Liver (tissue), 7 donors: ENCODE measurements at regions not wholly inside any gene's neighbourhood (a gene's known extent, or its start where the extent isn't known, plus 50 kb on each side); places are given as distances from the start of the nearest gene placed in this dataset.
"Not testable (repeated sequence)": the region's sequence is repeated elsewhere in the genome, so short reads cannot be mapped to it uniquely, and the experiment has no call there.

Experiments used
- DNase-seq: peaks from one replicate; pipeline ENCODE4 v3.0.0-alpha.2; 2017; ENCODE audit warnings: low spot score
- H3K27ac ChIP-seq, 2 donors: one replicate each; pipeline ENCODE4 v1.7.0; 2013; ENCODE audit warnings: inconsistent platforms in 2 of 2, low read length in 2 of 2, control low read depth in 1 of 2, low read depth in 1 of 2, mild to moderate bottlenecking in 1 of 2
- H3K27me3 ChIP-seq, 4 donors: one replicate each; pipeline versions ENCODE4 v1.6.1 to v1.7.0; 2013; ENCODE audit warnings: low read length in 3 of 4, inconsistent platforms in 1 of 4, mild to moderate bottlenecking in 1 of 4, moderate library complexity in 1 of 4; ENCODE audit not compliant: control insufficient read depth in 4 of 4, insufficient read depth in 4 of 4
- H3K36me3 ChIP-seq, 4 donors: one replicate each; pipeline versions ENCODE4 v1.6.1 to v1.7.0; 2013; ENCODE audit warnings: low read length in 3 of 4, mild to moderate bottlenecking in 3 of 4, low read depth in 1 of 4, moderate library complexity in 1 of 4; ENCODE audit not compliant: control insufficient read depth in 4 of 4, insufficient read depth in 3 of 4
- H3K4me1 ChIP-seq, 4 donors: one replicate each; pipeline versions ENCODE4 v1.6.1 to v1.7.0; 2013; ENCODE audit warnings: low read length in 3 of 4, mild to moderate bottlenecking in 3 of 4, moderate library complexity in 1 of 4; ENCODE audit not compliant: control insufficient read depth in 4 of 4, insufficient read depth in 4 of 4
- H3K4me3 ChIP-seq, 3 donors: one replicate each; pipeline versions ENCODE4 v1.6.1 to v1.7.0; 2013; ENCODE audit warnings: low read length in 3 of 3, control low read depth in 1 of 3, low read depth in 1 of 3, mild to moderate bottlenecking in 1 of 3
- H3K9ac ChIP-seq, 2 donors: one replicate each; pipeline ENCODE4 v1.7.0; 2013; ENCODE audit warnings: low read length in 2 of 2, mild to moderate bottlenecking in 2 of 2, moderate library complexity in 2 of 2, control low read depth in 1 of 2, low read depth in 1 of 2
- H3K9me3 ChIP-seq, 4 donors: one replicate each; pipeline versions ENCODE4 v1.6.1 to v1.7.0; 2013; ENCODE audit warnings: low read length in 3 of 4; ENCODE audit not compliant: control insufficient read depth in 4 of 4
- FOXA1 ChIP-seq: IDR thresholded peaks from 2 replicates; pipeline ENCODE4 v1.6.1; 2016; ENCODE audit warnings: antibody characterized with exemption
- FOXA2 ChIP-seq: IDR thresholded peaks from 2 replicates; pipeline ENCODE4 v1.6.1; 2016; ENCODE audit warnings: antibody characterized with exemption
- GABPA ChIP-seq, 2 donors: IDR thresholded peaks in 1 of 2; conservative IDR thresholded peaks in 1 of 2; 2 replicates each; pipeline ENCODE4 v1.6.1; 2016; ENCODE audit warnings: antibody characterized with exemption in 2 of 2, mild to moderate bottlenecking in 1 of 2, moderate library complexity in 1 of 2
- HNF4A ChIP-seq, 2 donors: conservative IDR thresholded peaks; 2 replicates each; pipeline ENCODE4 v1.6.1; 2016; ENCODE audit warnings: antibody characterized with exemption in 2 of 2, mild to moderate bottlenecking in 2 of 2
- JUND ChIP-seq, 2 donors: IDR thresholded peaks; 2 replicates each; pipeline ENCODE4 v1.6.1; 2016; ENCODE audit warnings: antibody characterized with exemption in 2 of 2
- NR2F2 ChIP-seq: IDR thresholded peaks from 2 replicates; pipeline ENCODE4 v1.6.1; 2016; ENCODE audit warnings: antibody characterized with exemption
- RXRA ChIP-seq, 2 donors: IDR thresholded peaks; 2 replicates each; pipeline ENCODE4 v1.6.1; 2017 to 2018; ENCODE audit warnings: antibody characterized with exemption in 2 of 2, mild to moderate bottlenecking in 1 of 2
- SP1 ChIP-seq: IDR thresholded peaks from 2 replicates; pipeline ENCODE4 v1.6.1; 2018; ENCODE audit warnings: antibody characterized with exemption, mild to moderate bottlenecking
- YY1 ChIP-seq: IDR thresholded peaks from 2 replicates; pipeline ENCODE4 v1.6.1; 2016; ENCODE audit warnings: antibody characterized with exemption, mild to moderate bottlenecking
- WGBS: extraction: QIAGEN DNeasy Blood & Tissue Kit; methylation state at CpG from one replicate; pipeline ENCODE4 v1.1.7; 2013; 5-methylcytosine and 5-hydroxymethylcytosine counted together
- TF ChIP-seq, protein P1 (sequence below): IDR thresholded peaks from 2 replicates; pipeline ENCODE4 v1.6.1; 2016; ENCODE audit warnings: antibody characterized with exemption
- TF ChIP-seq, protein P2 (sequence below): IDR thresholded peaks from 2 replicates; pipeline ENCODE4 v1.6.1; 2016; ENCODE audit warnings: antibody characterized with exemption
- TF ChIP-seq, protein P3 (sequence below): IDR thresholded peaks from 2 replicates; pipeline ENCODE4 v1.6.1; 2016; ENCODE audit warnings: antibody characterized with exemption
- donor health status: healthy.
- donor health status: healthy.
- donor health status: healthy.
- donor health status: healthy.

DNA sequence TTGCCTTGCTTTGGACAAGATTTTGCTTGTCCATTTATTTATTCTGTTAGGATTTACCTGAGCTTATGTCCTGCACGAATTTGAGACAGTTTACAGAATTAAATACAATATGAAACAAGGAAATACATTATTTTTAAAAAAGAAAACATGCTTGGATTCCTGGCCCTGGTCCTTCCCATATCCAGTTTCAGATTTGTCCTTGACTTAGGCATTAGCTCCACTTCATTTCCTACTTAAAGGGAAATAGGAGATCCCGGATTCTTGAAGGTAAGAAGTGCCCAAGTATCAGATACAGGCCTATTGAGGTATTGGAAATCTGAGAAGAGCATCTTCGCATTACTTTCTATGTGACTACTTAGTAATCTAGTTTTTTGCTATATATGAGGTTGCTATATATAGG is 672.0 kb downstream of the SI start (continued):
- TF ChIP-seq, protein P1, sequence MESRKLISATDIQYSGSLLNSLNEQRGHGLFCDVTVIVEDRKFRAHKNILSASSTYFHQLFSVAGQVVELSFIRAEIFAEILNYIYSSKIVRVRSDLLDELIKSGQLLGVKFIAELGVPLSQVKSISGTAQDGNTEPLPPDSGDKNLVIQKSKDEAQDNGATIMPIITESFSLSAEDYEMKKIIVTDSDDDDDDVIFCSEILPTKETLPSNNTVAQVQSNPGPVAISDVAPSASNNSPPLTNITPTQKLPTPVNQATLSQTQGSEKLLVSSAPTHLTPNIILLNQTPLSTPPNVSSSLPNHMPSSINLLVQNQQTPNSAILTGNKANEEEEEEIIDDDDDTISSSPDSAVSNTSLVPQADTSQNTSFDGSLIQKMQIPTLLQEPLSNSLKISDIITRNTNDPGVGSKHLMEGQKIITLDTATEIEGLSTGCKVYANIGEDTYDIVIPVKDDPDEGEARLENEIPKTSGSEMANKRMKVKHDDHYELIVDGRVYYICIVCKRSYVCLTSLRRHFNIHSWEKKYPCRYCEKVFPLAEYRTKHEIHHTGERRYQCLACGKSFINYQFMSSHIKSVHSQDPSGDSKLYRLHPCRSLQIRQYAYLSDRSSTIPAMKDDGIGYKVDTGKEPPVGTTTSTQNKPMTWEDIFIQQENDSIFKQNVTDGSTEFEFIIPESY, result no peak
- TF ChIP-seq SP1 (no peak), FOXA1 (no peak), HNF4A (conservative IDR thresholded peaks at IDR 0.05) (no peak)

DNA sequence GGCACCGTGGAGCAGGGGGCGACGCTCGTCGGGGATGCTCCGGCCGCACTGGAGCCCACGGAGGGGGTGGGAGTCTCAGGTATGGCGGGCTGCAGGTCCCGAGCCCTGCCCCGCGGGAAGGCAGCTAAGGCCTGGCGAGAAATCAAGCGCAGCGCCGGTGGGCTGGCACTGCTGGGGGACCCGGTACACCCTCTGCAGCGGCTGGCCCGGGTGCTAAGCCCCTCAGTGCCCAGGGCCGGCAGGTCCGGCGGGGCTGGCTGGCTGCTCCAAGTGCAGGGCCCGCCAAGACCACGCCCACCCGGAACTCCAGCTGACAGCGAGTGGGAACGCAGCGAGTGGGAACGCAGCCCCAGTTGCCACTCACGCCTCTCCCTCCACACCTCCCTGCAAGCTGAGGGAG is 676.4 kb downstream of the SI start:
- Histone ChIP-seq H3K27me3 (no peaks in the 10 kb centered on the region), H3K9ac (no peak overlapping the region), H3K4me3 (no peak overlapping the region), H3K36me3 (no peaks in the 10 kb centered on the region), H3K9me3 (no peaks in the 10 kb centered on the region), H3K4me1 (no peaks in the 10 kb centered on the region), H3K27ac (no peak overlapping the region)
- 90% methylated on average over 30 of the region's 30 CpGs for WGBS
- TF ChIP-seq RXRA (IDR thresholded peaks at IDR 0.05) (no peak), FOXA2 (no peak)
- TF ChIP-seq, protein P2, sequence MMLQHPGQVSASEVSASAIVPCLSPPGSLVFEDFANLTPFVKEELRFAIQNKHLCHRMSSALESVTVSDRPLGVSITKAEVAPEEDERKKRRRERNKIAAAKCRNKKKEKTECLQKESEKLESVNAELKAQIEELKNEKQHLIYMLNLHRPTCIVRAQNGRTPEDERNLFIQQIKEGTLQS, result no peak
- DNase-seq, result no peak

DNA sequence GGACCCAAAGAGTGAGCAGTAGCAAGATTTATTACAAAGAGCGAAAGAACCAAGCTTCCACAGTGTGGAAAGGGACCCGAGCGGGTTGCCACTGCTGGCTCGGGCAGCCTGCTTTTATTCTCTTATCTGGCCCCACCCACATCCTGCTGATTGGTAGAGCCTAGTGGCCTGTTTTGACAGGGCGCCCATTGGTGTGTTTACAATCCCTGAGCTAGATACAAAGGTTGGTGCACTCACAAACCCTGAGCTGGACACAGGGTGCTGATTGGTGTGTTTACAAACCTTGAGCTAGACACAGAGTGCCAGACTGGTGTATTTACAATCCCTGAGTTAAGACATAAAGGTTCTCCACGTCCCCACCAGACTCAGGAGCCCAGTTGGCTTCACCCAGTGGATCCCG is 676.9 kb downstream of the SI start:
- H3K4me3 ChIP-seq, H3K9ac ChIP-seq, H3K4me1 ChIP-seq, H3K27me3 ChIP-seq, H3K36me3 ChIP-seq, H3K27ac ChIP-seq, DNase-seq, H3K9me3 ChIP-seq: not testable (repeated sequence)
- WGBS, result 80% methylated on average over 7 of the region's 7 CpGs

DNA sequence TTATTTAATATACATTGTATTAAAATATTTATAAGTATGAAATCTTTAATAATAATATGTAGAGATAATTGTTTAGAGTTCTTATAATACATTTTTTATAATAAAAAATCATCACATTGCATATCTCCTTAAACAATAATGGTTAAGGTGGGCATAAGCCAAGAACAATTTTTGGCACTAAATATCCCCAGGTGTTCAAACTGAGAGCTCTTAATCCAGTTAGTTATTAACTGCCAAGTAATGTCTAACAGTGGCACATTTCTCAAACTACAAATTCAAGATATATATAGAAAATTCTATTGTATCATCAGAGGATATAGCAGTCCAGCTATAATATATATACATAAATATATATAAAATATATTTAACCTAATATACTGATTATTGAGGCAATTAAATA is 680.8 kb downstream of the SI start:
- TF ChIP-seq NR2F2, result no peak
- TF ChIP-seq, protein P1, result no peak
- TF ChIP-seq, protein P3, sequence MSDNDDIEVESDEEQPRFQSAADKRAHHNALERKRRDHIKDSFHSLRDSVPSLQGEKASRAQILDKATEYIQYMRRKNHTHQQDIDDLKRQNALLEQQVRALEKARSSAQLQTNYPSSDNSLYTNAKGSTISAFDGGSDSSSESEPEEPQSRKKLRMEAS, result no peak
- TF ChIP-seq GABPA (IDR thresholded peaks at IDR 0.05 in 1 of 2, conservative IDR thresholded peaks at IDR 0.05 in 1 of 2), result no peak
- no peak for TF ChIP-seq YY1
- TF ChIP-seq, protein P2, result no peak
- no peak for TF ChIP-seq JUND (IDR thresholded peaks at IDR 0.05)
- no peak for TF ChIP-seq HNF4A (conservative IDR thresholded peaks at IDR 0.05)
- TF ChIP-seq SP1, result no peak
- H3K9ac ChIP-seq, result no peak overlapping the region
- H3K4me3 ChIP-seq, result no peak overlapping the region
- no peaks in the 10 kb centered on the region for H3K9me3 ChIP-seq
- H3K4me1 ChIP-seq, result no peaks in the 10 kb centered on the region
- no peaks in the 10 kb centered on the region for H3K36me3 ChIP-seq
- H3K27me3 ChIP-seq, result no peaks in the 10 kb centered on the region
- DNase-seq, result no peak
- H3K27ac ChIP-seq, result no peak overlapping the region
